Gastrocnemius medialis (tissue), 4 donors: ENCODE measurements at regions not wholly inside any gene's neighbourhood (a gene's known extent, or its start where the extent isn't known, plus 50 kb on each side); places are given as distances from the start of the nearest gene placed in this dataset.

ENCODE experiments used
- ATAC-seq, 2 donors: fragments of 150-250 bp; one replicate each; pipeline ENCODE4 v1.9.1; 2016
- DNase-seq, 2 donors: peaks; one replicate each; pipeline ENCODE4 v3.0.0-alpha.2; 2019
- H3K27ac ChIP-seq, 4 donors: fragments of 200-600 bp; sonication (generic); 1 replicate in 1 of 4; 2 replicates in 3 of 4; pipeline ENCODE4 v1.5.1; 2016 to 2018; ENCODE audit warnings: mild to moderate bottlenecking in 2 of 4, moderate library complexity in 1 of 4
- H3K27me3 ChIP-seq, 3 donors: fragments of 200-600 bp; sonication (generic) in 2 of 3; 1 replicate in 1 of 3; 2 replicates in 2 of 3; pipeline versions ENCODE4 v1.5.1 to v1.6.0; 2016 to 2019; ENCODE audit warnings: mild to moderate bottlenecking in 1 of 3, moderate library complexity in 1 of 3
- H3K36me3 ChIP-seq, 2 donors: fragments of 200-600 bp; sonication (generic) in 1 of 2; one replicate each; pipeline ENCODE4 v1.5.1; 2017 to 2018
- H3K4me1 ChIP-seq, 2 donors: fragments of 200-600 bp; sonication (generic) in 1 of 2; one replicate each; pipeline ENCODE4 v1.5.1; 2016 to 2017; ENCODE audit warnings: mild to moderate bottlenecking in 2 of 2
- H3K4me3 ChIP-seq, 4 donors: fragments of 200-600 bp; sonication (generic) in 3 of 4; 1 replicate in 1 of 4; 2 replicates in 3 of 4; pipeline ENCODE4 v1.5.1; 2016 to 2019; ENCODE audit warnings: mild to moderate bottlenecking in 2 of 4
- H3K9me3 ChIP-seq, 3 donors: fragments of 200-600 bp; sonication (generic) in 2 of 3; 1 replicate in 1 of 3; 2 replicates in 2 of 3; pipeline ENCODE4 v1.5.1; 2016 to 2019
- POLR2A ChIP-seq, 2 donors: fragments of 450-650 bp; IDR thresholded peaks; one replicate each; pipeline ENCODE4 v1.6.1; 2017; ENCODE audit warnings: antibody characterized with exemption in 2 of 2, mild to moderate bottlenecking in 2 of 2, moderate library complexity in 2 of 2
- in situ Hi-C, 4 donors: fragments of 200-750 bp; cut with MboI; loops; one replicate each; pipeline versions ENCODE4 v1.15.0 to v1.8.0; 2017; ENCODE audit warnings: low sequenced_read_pairs in 4 of 4
- intact Hi-C: fragments of 100-400 bp; cut with DNase I; formaldehyde crosslinking; loops from one replicate; pipeline ENCODE4 v1.15.1; 2023; ENCODE audit warnings: low total_unique reads
- TF ChIP-seq, protein P1 (sequence below), 5 experiments: fragments of 450-650 bp in 3 of 5; fragments of 200-600 bp in 2 of 5; sonication (generic) in 2 of 5; IDR thresholded peaks in 4 of 5; conservative IDR thresholded peaks in 1 of 5; 1 replicate in 4 of 5; 2 replicates in 1 of 5; pipeline ENCODE4 v1.5.1; 2016 to 2019; ENCODE audit warnings: antibody characterized with exemption in 5 of 5, mild to moderate bottlenecking in 3 of 5, moderate library complexity in 3 of 5

DNA sequence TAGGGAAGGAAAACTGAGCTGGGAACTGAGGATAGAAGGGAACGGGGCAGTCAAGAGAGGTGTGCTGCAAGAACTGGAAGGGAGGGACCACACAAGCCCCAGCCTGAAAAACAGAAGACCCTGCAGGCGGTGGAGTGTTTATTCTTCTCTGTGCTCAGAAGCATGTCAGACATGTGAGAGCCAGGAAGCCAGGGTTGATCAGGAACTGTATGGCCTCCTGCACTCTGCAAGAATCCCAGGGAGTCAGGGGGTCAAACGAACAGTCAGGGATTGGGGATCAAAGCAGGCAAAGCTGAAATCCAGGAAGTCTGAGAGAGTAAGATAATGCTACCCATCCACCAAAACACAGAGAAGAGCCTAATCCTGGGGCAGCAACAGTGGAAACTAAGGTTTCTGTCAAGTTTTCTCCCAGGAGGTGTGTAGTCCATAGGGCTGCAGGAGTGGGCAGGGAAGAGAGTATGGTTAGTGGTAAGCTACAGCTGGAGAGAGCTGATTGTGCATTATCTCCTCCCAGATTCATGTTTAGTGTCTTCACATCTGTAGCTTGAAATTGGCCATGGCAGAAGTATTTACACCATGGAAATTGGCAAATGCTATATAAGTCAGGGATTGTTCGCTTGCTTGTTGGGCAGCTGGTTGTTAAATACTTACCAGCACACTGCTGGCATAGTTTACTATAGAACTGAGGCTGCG, 115.4 kb upstream of the SLC44A1 start:
- H3K27ac ChIP-seq: no peak overlapping the region
- ATAC-seq (no peak), DNase-seq (no peak)
- H3K36me3 ChIP-seq: no peaks in the 10 kb centered on the region
- intact Hi-C loops (no loop called here), in situ Hi-C loops (no loop called here)
- TF ChIP-seq, protein P1, sequence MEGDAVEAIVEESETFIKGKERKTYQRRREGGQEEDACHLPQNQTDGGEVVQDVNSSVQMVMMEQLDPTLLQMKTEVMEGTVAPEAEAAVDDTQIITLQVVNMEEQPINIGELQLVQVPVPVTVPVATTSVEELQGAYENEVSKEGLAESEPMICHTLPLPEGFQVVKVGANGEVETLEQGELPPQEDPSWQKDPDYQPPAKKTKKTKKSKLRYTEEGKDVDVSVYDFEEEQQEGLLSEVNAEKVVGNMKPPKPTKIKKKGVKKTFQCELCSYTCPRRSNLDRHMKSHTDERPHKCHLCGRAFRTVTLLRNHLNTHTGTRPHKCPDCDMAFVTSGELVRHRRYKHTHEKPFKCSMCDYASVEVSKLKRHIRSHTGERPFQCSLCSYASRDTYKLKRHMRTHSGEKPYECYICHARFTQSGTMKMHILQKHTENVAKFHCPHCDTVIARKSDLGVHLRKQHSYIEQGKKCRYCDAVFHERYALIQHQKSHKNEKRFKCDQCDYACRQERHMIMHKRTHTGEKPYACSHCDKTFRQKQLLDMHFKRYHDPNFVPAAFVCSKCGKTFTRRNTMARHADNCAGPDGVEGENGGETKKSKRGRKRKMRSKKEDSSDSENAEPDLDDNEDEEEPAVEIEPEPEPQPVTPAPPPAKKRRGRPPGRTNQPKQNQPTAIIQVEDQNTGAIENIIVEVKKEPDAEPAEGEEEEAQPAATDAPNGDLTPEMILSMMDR (IDR thresholded peaks at IDR 0.05 in 4 of 5, conservative IDR thresholded peaks at IDR 0.05 in 1 of 5): no peak
- no peak for TF ChIP-seq POLR2A (IDR thresholded peaks at IDR 0.05)
- no peaks in the 10 kb centered on the region for H3K27me3 ChIP-seq
- H3K4me3 ChIP-seq: no peak overlapping the region
- H3K4me1 ChIP-seq: no peaks in the 10 kb centered on the region
- H3K9me3 ChIP-seq: no peaks in the 10 kb centered on the region

DNA sequence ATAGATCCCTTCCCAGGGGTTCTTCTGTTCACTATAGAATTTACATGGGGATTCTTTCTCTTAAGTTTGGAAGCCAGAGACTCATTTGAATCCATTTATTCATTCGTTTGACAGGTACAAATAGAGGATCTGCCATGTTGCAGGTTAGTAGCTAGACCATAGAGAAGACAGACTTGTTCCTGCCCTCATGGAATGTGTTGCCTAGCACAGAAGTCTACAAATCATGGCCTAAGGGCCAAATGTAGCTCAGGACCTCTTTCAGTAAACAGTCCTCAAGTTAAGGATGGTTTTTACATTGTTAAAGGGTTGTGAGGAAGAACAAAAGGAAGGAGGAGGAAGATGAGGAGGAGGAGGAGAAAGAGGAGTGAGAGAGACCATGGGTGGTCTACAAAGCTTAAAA, 114.7 kb upstream of the SLC44A1 start:
- Histone ChIP-seq H3K4me3 (no peak overlapping the region), H3K9me3 (no peaks in the 10 kb centered on the region), H3K27ac (no peak overlapping the region), H3K27me3 (no peaks in the 10 kb centered on the region), H3K36me3 (no peaks in the 10 kb centered on the region), H3K4me1 (no peaks in the 10 kb centered on the region)
- in situ Hi-C loops (no loop called here), intact Hi-C loops (no loop called here)
- DNase-seq: no peak
- TF ChIP-seq POLR2A (IDR thresholded peaks at IDR 0.05): no peak
- TF ChIP-seq, protein P1 (IDR thresholded peaks at IDR 0.05 in 4 of 5, conservative IDR thresholded peaks at IDR 0.05 in 1 of 5): no peak
- no peak for ATAC-seq

DNA sequence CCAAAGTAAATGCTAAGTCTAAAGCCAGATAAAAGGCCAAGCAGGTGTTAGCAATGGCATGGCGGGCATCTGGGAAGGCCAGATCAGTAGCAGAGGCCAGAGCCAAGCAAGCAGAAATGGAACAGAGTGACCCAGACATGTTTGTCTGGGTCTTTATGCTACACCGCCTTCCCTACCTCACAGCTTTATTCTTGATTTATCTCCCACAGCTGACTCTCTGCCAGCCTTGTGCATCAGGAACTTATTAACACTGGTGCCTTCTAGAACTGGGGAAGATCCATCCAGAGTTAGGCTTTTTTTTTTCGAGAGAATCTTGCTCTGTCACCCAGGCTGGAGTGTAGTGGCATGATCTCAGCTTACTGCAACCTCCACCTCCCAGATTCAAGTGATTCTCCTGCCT, 112.5 kb upstream of the SLC44A1 start:
- intact Hi-C loops (no loop called here), in situ Hi-C loops (no loop called here)
- no peak for DNase-seq
- no peaks in the 10 kb centered on the region for H3K27me3 ChIP-seq
- no peaks in the 10 kb centered on the region for H3K9me3 ChIP-seq
- no peaks in the 10 kb centered on the region for H3K4me1 ChIP-seq
- H3K4me3 ChIP-seq: no peak overlapping the region
- H3K27ac ChIP-seq: no peak overlapping the region
- ATAC-seq: no peak
- H3K36me3 ChIP-seq: no peaks in the 10 kb centered on the region
- TF ChIP-seq, protein P1 (IDR thresholded peaks at IDR 0.05 in 4 of 5, conservative IDR thresholded peaks at IDR 0.05 in 1 of 5): no peak
- no peak for TF ChIP-seq POLR2A (IDR thresholded peaks at IDR 0.05)

DNA sequence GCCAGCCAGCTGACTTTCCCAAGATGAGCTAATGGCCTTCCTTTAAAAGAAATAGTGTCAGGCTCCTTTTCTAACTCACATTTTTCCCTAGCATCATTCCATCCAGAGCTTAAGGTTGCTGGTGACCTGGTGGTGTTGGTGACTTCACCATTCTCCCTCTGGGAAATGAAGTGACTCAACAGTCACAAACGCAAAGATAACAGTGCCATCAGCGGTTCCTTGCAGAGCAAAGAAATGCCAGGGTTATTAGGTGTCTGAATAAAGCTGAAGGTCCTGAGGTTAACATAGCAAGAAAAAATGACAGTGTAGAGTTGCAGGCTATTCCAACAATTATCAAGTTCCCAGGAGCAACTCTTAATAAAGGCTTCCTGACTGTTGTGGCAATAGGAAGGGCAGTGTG, 111.8 kb upstream of the SLC44A1 start:
- H3K4me1 ChIP-seq: no peaks in the 10 kb centered on the region
- H3K27me3 ChIP-seq: no peaks in the 10 kb centered on the region
- in situ Hi-C loops: no loop called here
- intact Hi-C loops: no loop called here
- no peaks in the 10 kb centered on the region for H3K9me3 ChIP-seq
- no peaks in the 10 kb centered on the region for H3K36me3 ChIP-seq
- no peak overlapping the region for H3K27ac ChIP-seq
- TF ChIP-seq, protein P1 (IDR thresholded peaks at IDR 0.05 in 4 of 5, conservative IDR thresholded peaks at IDR 0.05 in 1 of 5): no peak
- TF ChIP-seq POLR2A (IDR thresholded peaks at IDR 0.05): no peak
- no peak overlapping the region for H3K4me3 ChIP-seq
- DNase-seq: no peak
- no peak for ATAC-seq

DNA sequence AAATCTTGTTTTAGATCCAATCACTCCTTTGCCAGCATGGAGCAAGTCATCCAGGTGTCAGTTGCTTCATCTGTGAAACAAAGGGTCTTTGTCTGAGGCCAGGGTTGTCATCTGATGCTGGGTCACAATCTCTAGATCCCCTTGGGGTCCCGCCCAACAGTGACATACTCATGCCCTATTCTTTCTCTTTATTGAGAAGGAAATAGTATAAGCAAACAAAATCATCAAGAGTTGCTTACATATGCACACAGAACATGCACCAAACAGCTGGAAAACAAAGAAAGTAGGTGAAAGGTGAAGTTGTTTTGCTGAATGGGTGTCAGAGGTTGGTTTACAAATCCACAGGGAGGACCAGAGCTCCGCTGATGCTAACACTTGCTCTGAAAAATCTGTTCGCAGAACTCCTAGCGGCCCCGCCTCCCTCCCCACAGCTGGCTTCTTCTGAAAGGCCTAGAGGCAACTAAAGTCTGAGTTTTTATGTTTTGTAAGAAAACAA, 106.1 kb upstream of the SLC44A1 start:
- intact Hi-C loops: no loop called here
- Histone ChIP-seq H3K27ac (peak overlapping the region in 1 of 4 donors; percentile 27), H3K36me3 (no peaks in the 10 kb centered on the region), H3K4me1 (no peaks in the 10 kb centered on the region), H3K27me3 (no peaks in the 10 kb centered on the region), H3K9me3 (no peaks in the 10 kb centered on the region), H3K4me3 (no peak overlapping the region)
- in situ Hi-C loops: no loop called here
- peak; percentile 23 to 24 for ATAC-seq
- TF ChIP-seq POLR2A (IDR thresholded peaks at IDR 0.05): no peak
- TF ChIP-seq, protein P1 (IDR thresholded peaks at IDR 0.05 in 4 of 5, conservative IDR thresholded peaks at IDR 0.05 in 1 of 5): no peak
- no peak for DNase-seq
